GM12891 (cell line): ENCODE measurements at regions not wholly inside any gene's neighbourhood (a gene's known extent, or its start where the extent isn't known, plus 50 kb on each side); places are given as distances from the start of the nearest gene placed in this dataset.

Source experiments
- POLR2A ChIP-seq: IDR thresholded peaks from 2 replicates; pipeline ENCODE4 v1.6.1; 2011; ENCODE audit warnings: low read depth, low read length, control low read depth
- POLR2AphosphoS5 ChIP-seq: IDR thresholded peaks from 2 replicates; pipeline ENCODE4 v1.6.1; 2011; ENCODE audit warnings: low read depth, low read length, control low read depth

- TF ChIP-seq POLR2A, result no peak
- no peak for TF ChIP-seq POLR2AphosphoS5
These were observed 60.9 kb upstream of the DIPK2A start for GRCh38 chr3:143910756-143911155.
